Tibial nerve (tissue), 4 donors: ENCODE measurements at regions not wholly inside any gene's neighbourhood (a gene's known extent, or its start where the extent isn't known, plus 50 kb on each side); places are given as distances from the start of the nearest gene placed in this dataset. TPM values are rescaled to one million over a fixed set of nuclear protein-coding genes. Genes with fewer than 3 reads are reported as not detected.
"Not testable (repeated sequence)": the region's sequence is repeated elsewhere in the genome, so short reads cannot be mapped to it uniquely, and the experiment has no call there.

Source experiments
- DNase-seq, 2 donors: peaks; one replicate each; pipeline ENCODE4 v3.0.0-alpha.2; 2019; ENCODE audit warnings: low spot score in 2 of 2
- H3K27ac ChIP-seq, 4 donors: fragments of 200-600 bp; sonication (generic) in 3 of 4; one replicate each; pipeline ENCODE4 v1.5.1; 2017 to 2019; ENCODE audit warnings: mild to moderate bottlenecking in 1 of 4
- H3K27me3 ChIP-seq, 2 donors: fragments of 200-600 bp; sonication (generic) in 1 of 2; one replicate each; pipeline versions ENCODE4 v1.5.1 to v1.6.0; 2017 to 2019
- H3K36me3 ChIP-seq, 3 donors: fragments of 200-600 bp; sonication (generic); one replicate each; pipeline ENCODE4 v1.5.1; 2018 to 2019
- H3K4me1 ChIP-seq, 4 donors: fragments of 200-600 bp; sonication (generic) in 3 of 4; one replicate each; pipeline ENCODE4 v1.5.1; 2017 to 2019
- H3K4me3 ChIP-seq, 4 donors: fragments of 200-600 bp; sonication (generic) in 3 of 4; one replicate each; pipeline ENCODE4 v1.5.1; 2017 to 2019; ENCODE audit warnings: mild to moderate bottlenecking in 1 of 4, moderate library complexity in 1 of 4
- H3K9me3 ChIP-seq, 4 donors: fragments of 200-600 bp; sonication (generic) in 3 of 4; one replicate each; pipeline ENCODE4 v1.5.1; 2017 to 2019
- POLR2A ChIP-seq, 2 donors: fragments of 450-650 bp; IDR thresholded peaks; one replicate each; pipeline ENCODE4 v1.6.1; 2017; ENCODE audit warnings: antibody characterized with exemption in 2 of 2, mild to moderate bottlenecking in 2 of 2, moderate library complexity in 2 of 2
- WGBS, 2 donors: methylation state at CpG; one replicate each; pipeline ENCODE4 v1.1.5; 2018; 5-methylcytosine and 5-hydroxymethylcytosine counted together
- small RNA-seq: library from RNA; depleted of rRNA; stranded (forward); fragments of <200 nt; gene quantifications from one replicate; pipeline ENCODE3, GENCODE V24; 2016
- TF ChIP-seq, protein P1 (sequence below), 5 experiments: fragments of 200-600 bp in 3 of 5; fragments of 450-650 bp in 2 of 5; sonication (generic) in 3 of 5; IDR thresholded peaks; one replicate each; pipeline ENCODE4 v1.5.1; 2016 to 2019; ENCODE audit warnings: antibody characterized with exemption in 5 of 5, mild to moderate bottlenecking in 3 of 5, moderate library complexity in 2 of 5

GRCh38 chr15:99799182-99799853 lies 66.1 kb upstream of the LYSMD4 start:
- H3K27me3 ChIP-seq, H3K4me1 ChIP-seq, H3K36me3 ChIP-seq, H3K27ac ChIP-seq, DNase-seq, H3K4me3 ChIP-seq, H3K9me3 ChIP-seq: not testable (repeated sequence)
- WGBS, 2 donors: 82 to 92% methylated on average over 15 to 16 of the region's 26 CpGs

- H3K9me3 ChIP-seq, H3K27me3 ChIP-seq, H3K27ac ChIP-seq, H3K36me3 ChIP-seq, DNase-seq, H3K4me3 ChIP-seq, H3K4me1 ChIP-seq: not testable (repeated sequence)
- TF ChIP-seq, protein P1, sequence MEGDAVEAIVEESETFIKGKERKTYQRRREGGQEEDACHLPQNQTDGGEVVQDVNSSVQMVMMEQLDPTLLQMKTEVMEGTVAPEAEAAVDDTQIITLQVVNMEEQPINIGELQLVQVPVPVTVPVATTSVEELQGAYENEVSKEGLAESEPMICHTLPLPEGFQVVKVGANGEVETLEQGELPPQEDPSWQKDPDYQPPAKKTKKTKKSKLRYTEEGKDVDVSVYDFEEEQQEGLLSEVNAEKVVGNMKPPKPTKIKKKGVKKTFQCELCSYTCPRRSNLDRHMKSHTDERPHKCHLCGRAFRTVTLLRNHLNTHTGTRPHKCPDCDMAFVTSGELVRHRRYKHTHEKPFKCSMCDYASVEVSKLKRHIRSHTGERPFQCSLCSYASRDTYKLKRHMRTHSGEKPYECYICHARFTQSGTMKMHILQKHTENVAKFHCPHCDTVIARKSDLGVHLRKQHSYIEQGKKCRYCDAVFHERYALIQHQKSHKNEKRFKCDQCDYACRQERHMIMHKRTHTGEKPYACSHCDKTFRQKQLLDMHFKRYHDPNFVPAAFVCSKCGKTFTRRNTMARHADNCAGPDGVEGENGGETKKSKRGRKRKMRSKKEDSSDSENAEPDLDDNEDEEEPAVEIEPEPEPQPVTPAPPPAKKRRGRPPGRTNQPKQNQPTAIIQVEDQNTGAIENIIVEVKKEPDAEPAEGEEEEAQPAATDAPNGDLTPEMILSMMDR (IDR thresholded peaks at IDR 0.05): peak in 3 of 5 experiments; percentile 8 to 17 (median 11)
- WGBS, 2 donors: 59 to 79% methylated on average over 5 to 11 of the region's 21 CpGs
These were observed 64.0 kb upstream of the LYSMD4 start for GRCh38 chr15:99796940-99797870.

DNA sequence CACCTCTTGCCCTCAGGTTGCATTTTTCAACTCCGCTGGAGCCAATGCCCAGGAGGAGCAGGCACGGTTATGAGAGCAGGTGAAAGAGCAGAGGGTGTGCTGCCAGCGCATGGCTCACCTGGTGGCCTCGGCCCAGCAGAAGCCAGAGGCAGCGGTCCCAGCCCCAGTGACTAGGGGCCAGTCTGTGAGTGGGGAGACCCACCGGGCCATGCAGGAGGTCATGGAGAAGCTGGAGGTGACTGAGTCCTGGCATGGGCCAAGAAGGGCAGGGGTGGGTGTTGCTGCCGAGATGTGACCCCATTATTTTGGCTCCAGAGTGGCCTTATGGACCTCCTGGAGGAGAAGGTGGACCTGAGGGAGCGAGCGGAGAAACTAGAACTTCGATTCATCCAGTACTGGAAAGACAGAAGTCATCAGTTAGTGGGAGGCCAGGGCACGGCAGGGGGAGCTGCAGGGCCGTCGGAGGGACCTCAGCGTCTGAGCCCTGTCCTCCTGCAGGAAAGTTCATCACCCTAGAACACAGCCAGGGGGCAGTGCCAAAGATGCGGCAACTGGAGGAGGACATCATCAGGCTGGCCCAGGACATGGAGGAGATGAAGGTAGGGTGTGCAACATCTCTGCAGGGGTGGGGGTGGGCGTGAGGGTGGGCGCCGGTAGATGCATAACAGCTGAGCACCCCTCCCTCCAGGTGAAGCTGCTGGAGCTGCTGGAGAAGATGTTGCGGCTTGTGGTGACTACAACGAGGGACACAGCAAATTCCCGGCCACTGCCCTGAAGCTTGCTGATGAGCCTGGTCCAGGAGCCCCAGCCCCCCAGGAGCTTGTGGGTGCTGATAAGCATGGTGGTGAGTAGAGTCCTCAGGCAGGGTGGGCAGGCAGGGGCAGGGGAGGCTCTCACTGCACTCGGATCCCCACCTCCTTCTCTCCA lies 58.9 kb upstream of the LYSMD4 start:
- H3K36me3 ChIP-seq, H3K27me3 ChIP-seq, DNase-seq, H3K9me3 ChIP-seq, H3K27ac ChIP-seq, H3K4me3 ChIP-seq, H3K4me1 ChIP-seq: not testable (repeated sequence)
- 82 to 89% methylated on average over 18 to 19 of the region's 22 CpGs for WGBS, 2 donors

DNA sequence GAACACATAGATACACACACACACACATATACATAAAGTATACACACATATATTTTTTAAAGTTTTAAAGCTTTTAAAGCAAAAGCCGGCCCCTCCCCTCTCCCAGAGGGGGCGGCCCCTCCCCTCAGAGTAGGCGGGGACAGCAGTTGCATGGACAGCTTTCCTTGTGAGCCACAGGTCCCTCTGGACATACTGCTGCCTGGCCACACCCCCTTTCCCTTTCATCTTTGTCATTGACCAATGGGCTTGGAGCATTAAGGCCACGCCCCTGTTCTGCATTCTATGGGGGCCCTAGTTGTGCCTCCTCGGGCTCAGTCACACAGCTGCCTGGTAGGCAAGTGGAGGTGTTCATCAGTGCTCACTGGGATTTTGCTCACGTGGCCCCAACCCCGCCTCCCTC lies 57.5 kb upstream of the LYSMD4 start:
- not testable (repeated sequence) for DNase-seq, H3K4me1 ChIP-seq, H3K27ac ChIP-seq, H3K9me3 ChIP-seq, H3K27me3 ChIP-seq, H3K4me3 ChIP-seq, H3K36me3 ChIP-seq
- 88 to 92% methylated on average over 7 of the region's 7 CpGs for WGBS, 2 donors

- no peak for DNase-seq
- Histone ChIP-seq H3K27ac (no peak overlapping the region), H3K36me3 (peaks cover 0 to 8% (median 0%) of the 10 kb centered on the region in 3 donors), H3K9me3 (no peaks in the 10 kb centered on the region), H3K4me3 (no peak overlapping the region), H3K27me3 (no peaks in the 10 kb centered on the region), H3K4me1 (no peaks in the 10 kb centered on the region)
- no peak for TF ChIP-seq POLR2A (IDR thresholded peaks at IDR 0.05)
- WGBS, 2 donors: 85 to 93% methylated on average over 2 of the region's 2 CpGs
These were observed 54.9 kb upstream of the LYSMD4 start for GRCh38 chr15:99788156-99788555.

DNA sequence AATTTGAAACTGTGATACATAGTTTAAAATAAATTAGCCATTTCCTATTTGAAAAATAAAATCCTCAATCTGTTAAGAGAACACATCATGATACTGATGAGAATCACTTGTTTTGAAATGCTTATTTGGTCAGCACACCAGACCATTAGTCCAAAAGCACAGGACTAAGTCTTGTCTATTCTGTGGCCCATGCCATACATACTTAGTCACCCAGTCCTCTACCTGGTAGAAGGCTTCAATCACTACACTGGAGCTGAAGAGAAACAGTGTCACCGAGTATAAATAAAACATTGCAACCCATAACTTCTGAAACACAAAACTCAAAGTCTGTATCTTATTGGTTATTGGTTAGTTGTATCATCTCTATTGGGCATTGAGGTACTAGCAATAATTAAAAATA lies 51.6 kb upstream of the LYSMD4 start:
- not testable (repeated sequence) for H3K9me3 ChIP-seq, DNase-seq, H3K4me3 ChIP-seq, H3K4me1 ChIP-seq, H3K27me3 ChIP-seq, H3K36me3 ChIP-seq, H3K27ac ChIP-seq
- 86 to 97% methylated on average over 1 of the region's 1 CpG for WGBS, 2 donors

GRCh38 chr15:99783918-99784619 lies 50.8 kb upstream of the LYSMD4 start:
- H3K27me3 ChIP-seq, H3K27ac ChIP-seq, H3K9me3 ChIP-seq, H3K4me1 ChIP-seq, H3K4me3 ChIP-seq, DNase-seq, H3K36me3 ChIP-seq: not testable (repeated sequence)
- WGBS, 2 donors: 82 to 92% methylated on average over 4 of the region's 4 CpGs

Small RNA genes in the stretch of these regions (small RNA-seq; reads per million reads assigned to genes)
- not detected for gene RN7SL484P
